Stomach (tissue), 8 donors: ENCODE measurements at regions not wholly inside any gene's neighbourhood (a gene's known extent, or its start where the extent isn't known, plus 50 kb on each side); places are given as distances from the start of the nearest gene placed in this dataset.

Source experiments
- DNase-seq, 2 donors: peaks; one replicate each; pipeline versions ENCODE4 v3.0.0 to v3.0.0-alpha.2; 2013 to 2019
- H3K27ac ChIP-seq, 5 donors: fragments of 200-600 bp in 4 of 5; sonication (generic) in 4 of 5; one replicate each; pipeline ENCODE4 v1.5.1; 2013 to 2019; ENCODE audit warnings: mild to moderate bottlenecking in 1 of 5, moderate library complexity in 1 of 5
- H3K27me3 ChIP-seq, 3 donors: fragments of 200-600 bp; sonication (generic); one replicate each; pipeline ENCODE4 v1.5.1; 2017 to 2019; ENCODE audit warnings: mixed run types in 1 of 3
- H3K36me3 ChIP-seq, 4 donors: fragments of 200-600 bp; sonication (generic); 1 replicate in 3 of 4; 2 replicates in 1 of 4; pipeline ENCODE4 v1.5.1; 2016 to 2019
- H3K4me1 ChIP-seq, 4 donors: fragments of 200-600 bp; sonication (generic); one replicate each; pipeline ENCODE4 v1.5.1; 2016 to 2019
- H3K4me3 ChIP-seq, 4 donors: fragments of 200-600 bp; sonication (generic) in 3 of 4; one replicate each; pipeline ENCODE4 v1.5.1; 2016 to 2019; ENCODE audit warnings: mild to moderate bottlenecking in 1 of 4
- H3K9me3 ChIP-seq, 4 donors: fragments of 200-600 bp; sonication (generic); one replicate each; pipeline ENCODE4 v1.5.1; 2016 to 2019
- EP300 ChIP-seq: sonication (generic); formaldehyde crosslinking; IDR thresholded peaks from one replicate; pipeline ENCODE4 v1.6.1; 2017; ENCODE audit warnings: antibody characterized with exemption
- POLR2A ChIP-seq, 4 donors: fragments of 450-650 bp; IDR thresholded peaks; one replicate each; pipeline ENCODE4 v1.6.1; 2016; ENCODE audit warnings: antibody characterized with exemption in 4 of 4, control low read depth in 2 of 4, mild to moderate bottlenecking in 1 of 4, moderate library complexity in 1 of 4
- POLR2AphosphoS5 ChIP-seq, 3 donors: sonication (generic); formaldehyde crosslinking; IDR thresholded peaks; one replicate each; pipeline ENCODE4 v1.6.1; 2016; ENCODE audit warnings: antibody characterized with exemption in 3 of 3
- WGBS, 5 donors: extraction: QIAGEN DNeasy Blood & Tissue Kit in 3 of 5; methylation state at CpG; one replicate each; pipeline versions ENCODE4 v1.1.5 to v1.1.7; 2013 to 2018; 5-methylcytosine and 5-hydroxymethylcytosine counted together
- intact Hi-C: fragments of 100-400 bp; cut with DNase I; formaldehyde crosslinking; loops from one replicate; pipeline ENCODE4 v1.15.1; 2023; ENCODE audit warnings: low total_unique reads
- TF ChIP-seq, protein P1 (sequence below), 7 experiments: fragments of 450-650 bp in 4 of 7; fragments of 200-600 bp in 3 of 7; sonication (generic) in 3 of 7; IDR thresholded peaks; one replicate each; pipeline ENCODE4 v1.5.1; 2016 to 2019; ENCODE audit warnings: antibody characterized with exemption in 7 of 7, control low read depth in 2 of 7, mild to moderate bottlenecking in 1 of 7
- donor health status: healthy with polysubstance abuse.
- donor health status: Bipolar disorder and iron deficiency.
- donor health status: healthy.

DNA sequence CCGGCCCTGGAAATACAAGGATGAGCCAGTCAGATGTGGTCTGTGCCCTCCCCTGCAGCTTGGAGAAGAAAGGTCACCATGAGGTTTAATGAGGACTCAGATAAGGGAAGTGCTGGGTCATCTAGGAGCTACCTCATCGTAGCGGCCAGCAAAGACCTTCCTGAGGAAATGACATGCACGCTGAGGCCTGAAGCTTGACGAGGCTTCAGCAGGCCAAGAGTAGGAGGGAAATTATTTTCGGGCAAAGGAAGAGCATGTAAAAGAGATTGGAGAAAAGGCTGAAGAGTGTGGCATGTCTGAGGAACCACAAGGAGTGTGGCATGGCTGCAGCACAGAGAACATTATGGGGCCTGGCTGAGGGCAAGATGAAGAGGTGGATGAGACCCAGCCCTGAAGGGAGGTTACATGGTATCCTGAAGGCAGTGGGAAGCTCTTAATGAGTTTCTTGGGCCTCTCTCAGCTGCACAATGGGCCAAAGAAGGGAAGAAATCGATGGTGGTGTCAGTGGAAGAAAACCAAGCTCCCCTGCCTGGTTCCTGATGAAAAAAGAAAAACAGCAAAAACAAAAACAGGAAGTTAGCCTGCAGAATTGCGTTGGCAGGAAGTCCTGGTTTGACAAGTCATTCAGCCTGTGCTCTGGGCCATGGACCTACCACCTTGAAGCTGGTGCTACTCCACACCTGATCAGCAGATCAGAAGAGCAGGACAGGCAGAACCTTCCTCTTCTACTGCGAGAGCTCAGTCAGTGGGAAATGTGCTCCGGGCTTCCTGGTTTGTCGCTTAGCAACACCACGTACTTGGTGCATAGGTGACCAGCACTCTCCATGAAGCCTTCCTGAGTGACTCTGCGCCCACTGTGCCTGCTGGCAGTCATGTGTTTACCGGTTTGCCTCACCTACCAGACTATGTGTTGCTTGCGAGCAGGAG, 134.5 kb upstream of the KLF3 start:
- Histone ChIP-seq H3K27ac (peak overlapping the region; percentile 10 to 87 (median 67)), H3K27me3 (no peaks in the 10 kb centered on the region), H3K4me1 (peaks cover 8 to 27% (median 10%) of the 10 kb centered on the region in 4 donors), H3K4me3 (no peak overlapping the region), H3K9me3 (no peaks in the 10 kb centered on the region), H3K36me3 (no peaks in the 10 kb centered on the region)
- peak; percentile 81 to 93 for DNase-seq
- TF ChIP-seq POLR2AphosphoS5 (IDR thresholded peaks at IDR 0.05) (peak in 2 of 3 donors; percentile 60 to 73), POLR2A (IDR thresholded peaks at IDR 0.05) (no peak)
- intact Hi-C loops, result no loop called here
- 50 to 59% (median 53%) methylated on average over 14 to 15 of the region's 15 CpGs for WGBS, 5 donors

DNA sequence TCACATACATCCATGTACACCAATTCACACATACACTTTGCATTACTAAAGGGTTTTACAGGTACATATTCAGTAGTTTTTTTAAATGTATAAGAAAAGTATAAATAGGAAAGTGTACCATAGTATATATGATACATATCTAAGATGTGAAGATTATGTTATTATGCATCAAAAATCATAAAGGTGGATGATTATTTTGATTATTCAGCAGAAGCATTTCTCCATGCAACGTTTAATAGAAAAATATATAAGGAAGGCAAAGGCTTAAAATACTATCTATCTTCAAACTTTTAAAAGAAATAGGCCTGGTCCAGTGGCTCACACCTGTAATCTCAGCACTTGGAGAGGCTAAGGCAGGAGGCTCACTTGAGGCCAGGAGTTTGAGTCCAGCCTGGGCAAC, 133.5 kb upstream of the KLF3 start:
- Histone ChIP-seq H3K4me3 (no peak overlapping the region), H3K9me3 (no peaks in the 10 kb centered on the region), H3K4me1 (peaks cover 8 to 27% (median 10%) of the 10 kb centered on the region in 4 donors), H3K36me3 (no peaks in the 10 kb centered on the region), H3K27ac (peak overlapping the region in 3 of 5 donors; percentile 46 to 87 (median 86)), H3K27me3 (no peaks in the 10 kb centered on the region)
- intact Hi-C loops, result no loop called here
- 36 to 95% (median 75%) methylated on average over 1 of the region's 1 CpG for WGBS, 5 donors
- DNase-seq, result no peak
- TF ChIP-seq, protein P1, sequence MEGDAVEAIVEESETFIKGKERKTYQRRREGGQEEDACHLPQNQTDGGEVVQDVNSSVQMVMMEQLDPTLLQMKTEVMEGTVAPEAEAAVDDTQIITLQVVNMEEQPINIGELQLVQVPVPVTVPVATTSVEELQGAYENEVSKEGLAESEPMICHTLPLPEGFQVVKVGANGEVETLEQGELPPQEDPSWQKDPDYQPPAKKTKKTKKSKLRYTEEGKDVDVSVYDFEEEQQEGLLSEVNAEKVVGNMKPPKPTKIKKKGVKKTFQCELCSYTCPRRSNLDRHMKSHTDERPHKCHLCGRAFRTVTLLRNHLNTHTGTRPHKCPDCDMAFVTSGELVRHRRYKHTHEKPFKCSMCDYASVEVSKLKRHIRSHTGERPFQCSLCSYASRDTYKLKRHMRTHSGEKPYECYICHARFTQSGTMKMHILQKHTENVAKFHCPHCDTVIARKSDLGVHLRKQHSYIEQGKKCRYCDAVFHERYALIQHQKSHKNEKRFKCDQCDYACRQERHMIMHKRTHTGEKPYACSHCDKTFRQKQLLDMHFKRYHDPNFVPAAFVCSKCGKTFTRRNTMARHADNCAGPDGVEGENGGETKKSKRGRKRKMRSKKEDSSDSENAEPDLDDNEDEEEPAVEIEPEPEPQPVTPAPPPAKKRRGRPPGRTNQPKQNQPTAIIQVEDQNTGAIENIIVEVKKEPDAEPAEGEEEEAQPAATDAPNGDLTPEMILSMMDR (IDR thresholded peaks at IDR 0.05), result no peak
- TF ChIP-seq EP300 (no peak), POLR2A (IDR thresholded peaks at IDR 0.05) (no peak), POLR2AphosphoS5 (IDR thresholded peaks at IDR 0.05) (no peak)

DNA sequence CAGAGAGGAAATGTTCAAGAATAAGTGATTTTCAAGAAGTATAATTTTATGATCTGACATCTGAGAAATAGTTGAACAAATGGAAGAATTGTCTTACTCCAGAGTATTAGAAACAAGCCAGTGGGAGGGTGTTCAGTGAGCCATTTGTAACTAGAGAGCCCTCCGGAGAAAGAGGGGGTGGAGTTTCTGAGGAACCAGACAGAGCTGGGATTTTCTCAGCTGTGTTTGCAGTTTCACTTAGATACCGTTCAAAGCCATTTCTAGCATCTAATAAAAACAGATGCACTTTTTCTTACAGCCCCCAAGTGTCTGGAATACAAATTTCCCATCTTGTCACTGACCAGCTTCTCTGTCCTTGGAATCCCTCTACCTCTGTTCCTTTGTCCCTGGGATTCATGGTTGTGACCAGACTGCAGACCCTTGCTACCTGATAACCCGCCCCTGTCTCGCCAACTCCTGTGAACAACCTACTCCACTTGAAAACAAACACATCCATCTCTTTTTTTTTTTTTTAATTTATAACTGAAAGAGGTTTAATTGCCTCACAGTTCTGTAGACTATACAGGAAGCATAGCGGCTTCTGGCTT, 132.8 kb upstream of the KLF3 start:
- WGBS, 5 donors, result 61 to 70% (median 63%) methylated on average over 5 of the region's 5 CpGs
- H3K27ac ChIP-seq, result no peak overlapping the region
- intact Hi-C loops, result no loop called here

DNA sequence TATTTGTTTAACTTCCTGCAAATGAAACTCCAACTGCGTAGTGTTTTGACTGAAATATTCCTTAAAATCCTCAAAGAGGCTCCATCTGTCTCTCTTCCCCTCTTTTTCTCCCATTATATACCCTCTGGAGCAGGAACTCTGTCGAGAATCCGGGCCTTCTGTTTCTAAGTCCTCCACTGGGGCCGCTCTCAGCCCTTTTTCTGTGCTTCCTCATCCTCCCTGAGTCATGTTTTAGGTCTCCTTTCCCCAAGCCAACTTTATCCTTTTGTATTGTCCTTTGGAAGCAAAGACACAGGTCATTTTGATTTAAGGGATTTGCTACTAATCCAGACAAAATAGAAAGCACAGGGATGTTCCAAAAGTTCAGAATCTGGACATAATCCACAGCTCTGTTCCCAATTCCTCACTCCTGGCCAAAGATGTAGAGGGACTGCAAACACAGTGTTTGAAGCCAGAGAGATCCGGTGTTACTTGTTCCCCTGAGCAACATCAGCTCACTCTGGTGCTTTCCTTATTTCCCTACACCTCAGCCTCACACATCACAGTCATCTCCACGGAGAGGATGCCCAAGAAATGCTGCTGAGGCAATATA, 131.0 kb upstream of the KLF3 start:
- 70 to 76% (median 72%) methylated on average over 6 of the region's 6 CpGs for WGBS, 5 donors

More for the DNA sequence above, 132.8 kb upstream of the KLF3 start:
- Histone ChIP-seq H3K9me3 (no peaks in the 10 kb centered on the region), H3K36me3 (no peaks in the 10 kb centered on the region), H3K4me3 (no peak overlapping the region), H3K4me1 (peaks cover 8 to 27% (median 10%) of the 10 kb centered on the region in 4 donors), H3K27me3 (no peaks in the 10 kb centered on the region)
- DNase-seq, result peak in 1 of 2 donors; percentile 88
- TF ChIP-seq POLR2AphosphoS5 (IDR thresholded peaks at IDR 0.05) (no peak), EP300 (no peak), POLR2A (IDR thresholded peaks at IDR 0.05) (no peak)
- TF ChIP-seq, protein P1 (IDR thresholded peaks at IDR 0.05), result no peak

More for the DNA sequence above, 131.0 kb upstream of the KLF3 start:
- Histone ChIP-seq H3K9me3 (no peaks in the 10 kb centered on the region), H3K4me3 (no peak overlapping the region), H3K27me3 (no peaks in the 10 kb centered on the region), H3K4me1 (peaks cover 8 to 30% (median 15%) of the 10 kb centered on the region in 4 donors), H3K36me3 (no peaks in the 10 kb centered on the region), H3K27ac (no peak overlapping the region)
- intact Hi-C loops, result no loop called here
- TF ChIP-seq, protein P1 (IDR thresholded peaks at IDR 0.05), result no peak
- TF ChIP-seq POLR2AphosphoS5 (IDR thresholded peaks at IDR 0.05) (no peak), POLR2A (IDR thresholded peaks at IDR 0.05) (no peak), EP300 (no peak)
- peak in 1 of 2 donors; percentile 40 for DNase-seq
